ENCODE measurements at regions not wholly inside any gene's neighbourhood (a gene's known extent, or its start where the extent isn't known, plus 50 kb on each side); places are given as distances from the start of the nearest gene placed in this dataset.

GRCh38 chr2:235235977-235236767 is 257.7 kb upstream of the AGAP1 start:
- no peak for DNase-seq (ENCODE audit: low spot score)
- Histone ChIP-seq H3K18ac (ENCODE audit: low read length) (peak overlapping the region; percentile 5), H3K4me3 (ENCODE audit: low read length in 2 of 2) (no peak overlapping the region), H2BK12ac (ENCODE audit: low read length) (no peak overlapping the region), H2BK5ac (ENCODE audit: low read length) (no peak overlapping the region), H3K9me3 (replicated peaks in 1 of 2; ENCODE audit: control insufficient read depth in 2 of 2, insufficient read depth in 1 of 2, low read depth in 1 of 2, low read length in 2 of 2) (no peaks in the 10 kb centered on the region), H3K27ac (replicated peaks; ENCODE audit: low read length) (no peak overlapping the region), H2AFZ (ENCODE audit: low read length) (no peak overlapping the region), H4K8ac (ENCODE audit: low read depth, low read length) (no peak overlapping the region), H3K23ac (ENCODE audit: low read depth, low read length, poor library complexity) (no peak overlapping the region), H3K36me3 (replicated peaks in 1 of 2; ENCODE audit: control insufficient read depth in 2 of 2, insufficient read depth in 2 of 2, low read length in 2 of 2) (no peaks in the 10 kb centered on the region), H3K4ac (ENCODE audit: low read length) (no peak overlapping the region), H2BK120ac (ENCODE audit: low read depth, low read length) (no peak overlapping the region), H2AK5ac (ENCODE audit: low read depth, low read length) (no peak overlapping the region), H3K79me1 (ENCODE audit: low read depth, low read length) (no peaks in the 10 kb centered on the region), H3K4me1 (ENCODE audit: control insufficient read depth in 2 of 2, insufficient read depth in 1 of 2, low read depth in 1 of 2, low read length in 2 of 2) (peaks cover 4 to 7% of the 10 kb centered on the region in 2 donors), H4K91ac (ENCODE audit: low read depth, low read length, poor library complexity) (no peak overlapping the region), H3K27me3 (ENCODE audit: control insufficient read depth in 3 of 3, insufficient read depth in 3 of 3, low read depth in 1 of 3, low read length in 3 of 3) (peaks cover 0 to 13% (median 0%) of the 10 kb centered on the region in 3 experiments), H3K9ac (ENCODE audit: low read depth, low read length, poor library complexity) (peak overlapping the region; percentile 7), H3K14ac (ENCODE audit: low read length) (peak overlapping the region; percentile 31), H3K4me2 (ENCODE audit: insufficient read depth, low read length, poor library complexity, severe bottlenecking) (no peak overlapping the region), H2BK15ac (ENCODE audit: low read length) (no peak overlapping the region)
- WGBS, 2 donors (ENCODE audit: extremely low coverage in 2 of 2, insufficient read length in 2 of 2, insufficient replicate concordance in 1 of 2), result no CpG with 5 or more reads among the region's 7 CpGs

GRCh38 chr2:235238537-235238936 is 255.3 kb upstream of the AGAP1 start:
- Histone ChIP-seq H4K91ac (ENCODE audit: low read depth, low read length, poor library complexity) (no peak overlapping the region), H3K36me3 (replicated peaks in 1 of 2; ENCODE audit: control insufficient read depth in 2 of 2, insufficient read depth in 2 of 2, low read length in 2 of 2) (no peaks in the 10 kb centered on the region), H2AFZ (ENCODE audit: low read length) (no peak overlapping the region), H3K9me3 (replicated peaks in 1 of 2; ENCODE audit: control insufficient read depth in 2 of 2, insufficient read depth in 1 of 2, low read depth in 1 of 2, low read length in 2 of 2) (no peaks in the 10 kb centered on the region), H2AK5ac (ENCODE audit: low read depth, low read length) (no peak overlapping the region), H3K4me2 (ENCODE audit: insufficient read depth, low read length, poor library complexity, severe bottlenecking) (no peak overlapping the region), H3K23ac (ENCODE audit: low read depth, low read length, poor library complexity) (no peak overlapping the region), H2BK5ac (ENCODE audit: low read length) (no peak overlapping the region), H2BK12ac (ENCODE audit: low read length) (no peak overlapping the region), H2BK15ac (ENCODE audit: low read length) (no peak overlapping the region), H2BK120ac (ENCODE audit: low read depth, low read length) (no peak overlapping the region), H3K9ac (ENCODE audit: low read depth, low read length, poor library complexity) (no peak overlapping the region), H3K18ac (ENCODE audit: low read length) (no peak overlapping the region), H3K27ac (replicated peaks; ENCODE audit: low read length) (no peak overlapping the region), H3K27me3 (ENCODE audit: control insufficient read depth in 3 of 3, insufficient read depth in 3 of 3, low read depth in 1 of 3, low read length in 3 of 3) (peaks cover 0 to 5% (median 0%) of the 10 kb centered on the region in 3 experiments), H3K4me1 (ENCODE audit: control insufficient read depth in 2 of 2, insufficient read depth in 1 of 2, low read depth in 1 of 2, low read length in 2 of 2) (peaks cover 0 to 4% of the 10 kb centered on the region in 2 donors), H3K79me1 (ENCODE audit: low read depth, low read length) (no peaks in the 10 kb centered on the region), H4K8ac (ENCODE audit: low read depth, low read length) (no peak overlapping the region), H3K4ac (ENCODE audit: low read length) (no peak overlapping the region), H3K4me3 (ENCODE audit: low read length in 2 of 2) (no peak overlapping the region), H3K14ac (ENCODE audit: low read length) (no peak overlapping the region)
- no CpG with 5 or more reads among the region's 3 CpGs for WGBS, 2 donors (ENCODE audit: extremely low coverage in 2 of 2, insufficient read length in 2 of 2, insufficient replicate concordance in 1 of 2)
- DNase-seq (ENCODE audit: low spot score), result no peak

GRCh38 chr2:235240574-235240973 is 253.3 kb upstream of the AGAP1 start:
- H3K23ac ChIP-seq (ENCODE audit: low read depth, low read length, poor library complexity), result no peak overlapping the region
- no peak for DNase-seq (ENCODE audit: low spot score)
- no peak overlapping the region for H3K27ac ChIP-seq (replicated peaks; ENCODE audit: low read length)
- H3K14ac ChIP-seq (ENCODE audit: low read length), result no peak overlapping the region
- no peak overlapping the region for H4K8ac ChIP-seq (ENCODE audit: low read depth, low read length)
- no peak overlapping the region for H3K4me2 ChIP-seq (ENCODE audit: insufficient read depth, low read length, poor library complexity, severe bottlenecking)
- no peak overlapping the region for H2AK5ac ChIP-seq (ENCODE audit: low read depth, low read length)
- H2BK120ac ChIP-seq (ENCODE audit: low read depth, low read length), result no peak overlapping the region
- H2BK12ac ChIP-seq (ENCODE audit: low read length), result no peak overlapping the region
- no peak overlapping the region for H3K4me3 ChIP-seq (ENCODE audit: low read length in 2 of 2)
- H4K91ac ChIP-seq (ENCODE audit: low read depth, low read length, poor library complexity), result no peak overlapping the region
- H3K9ac ChIP-seq (ENCODE audit: low read depth, low read length, poor library complexity), result no peak overlapping the region
- H3K4me1 ChIP-seq (ENCODE audit: control insufficient read depth in 2 of 2, insufficient read depth in 1 of 2, low read depth in 1 of 2, low read length in 2 of 2), result peaks cover 0 to 4% of the 10 kb centered on the region in 2 donors
- H3K9me3 ChIP-seq (replicated peaks in 1 of 2; ENCODE audit: control insufficient read depth in 2 of 2, insufficient read depth in 1 of 2, low read depth in 1 of 2, low read length in 2 of 2), result no peaks in the 10 kb centered on the region
- H3K79me1 ChIP-seq (ENCODE audit: low read depth, low read length), result no peaks in the 10 kb centered on the region
- H3K27me3 ChIP-seq (ENCODE audit: control insufficient read depth in 3 of 3, insufficient read depth in 3 of 3, low read depth in 1 of 3, low read length in 3 of 3), result peaks cover 0 to 5% (median 0%) of the 10 kb centered on the region in 3 experiments
- no peak overlapping the region for H2AFZ ChIP-seq (ENCODE audit: low read length)
- no peak overlapping the region for H2BK5ac ChIP-seq (ENCODE audit: low read length)
- no peak overlapping the region for H3K4ac ChIP-seq (ENCODE audit: low read length)
- H2BK15ac ChIP-seq (ENCODE audit: low read length), result no peak overlapping the region
- no peak overlapping the region for H3K18ac ChIP-seq (ENCODE audit: low read length)
- no CpG with 5 or more reads among the region's 5 CpGs for WGBS, 2 donors (ENCODE audit: extremely low coverage in 2 of 2, insufficient read length in 2 of 2, insufficient replicate concordance in 1 of 2)
- no peaks in the 10 kb centered on the region for H3K36me3 ChIP-seq (replicated peaks in 1 of 2; ENCODE audit: control insufficient read depth in 2 of 2, insufficient read depth in 2 of 2, low read length in 2 of 2)

- H3K18ac ChIP-seq (ENCODE audit: low read length), result no peak overlapping the region
- no peak overlapping the region for H2BK15ac ChIP-seq (ENCODE audit: low read length)
- no peak overlapping the region for H2BK12ac ChIP-seq (ENCODE audit: low read length)
- no peak overlapping the region for H3K4me2 ChIP-seq (ENCODE audit: insufficient read depth, low read length, poor library complexity, severe bottlenecking)
- no peak overlapping the region for H3K14ac ChIP-seq (ENCODE audit: low read length)
- no peak overlapping the region for H2BK120ac ChIP-seq (ENCODE audit: low read depth, low read length)
- no peak overlapping the region for H3K27ac ChIP-seq (replicated peaks; ENCODE audit: low read length)
- H3K9me3 ChIP-seq (replicated peaks in 1 of 2; ENCODE audit: control insufficient read depth in 2 of 2, insufficient read depth in 1 of 2, low read depth in 1 of 2, low read length in 2 of 2), result peaks cover 0 to 3% of the 10 kb centered on the region in 2 donors
- H3K4ac ChIP-seq (ENCODE audit: low read length), result no peak overlapping the region
- no peak for DNase-seq (ENCODE audit: low spot score)
- H3K27me3 ChIP-seq (ENCODE audit: control insufficient read depth in 3 of 3, insufficient read depth in 3 of 3, low read depth in 1 of 3, low read length in 3 of 3), result peaks cover 0 to 4% (median 0%) of the 10 kb centered on the region in 3 experiments
- no peak overlapping the region for H2BK5ac ChIP-seq (ENCODE audit: low read length)
- no peak overlapping the region for H3K4me3 ChIP-seq (ENCODE audit: low read length in 2 of 2)
- H3K79me1 ChIP-seq (ENCODE audit: low read depth, low read length), result no peaks in the 10 kb centered on the region
- H3K4me1 ChIP-seq (ENCODE audit: control insufficient read depth in 2 of 2, insufficient read depth in 1 of 2, low read depth in 1 of 2, low read length in 2 of 2), result peaks cover 0 to 4% of the 10 kb centered on the region in 2 donors
- H3K36me3 ChIP-seq (replicated peaks in 1 of 2; ENCODE audit: control insufficient read depth in 2 of 2, insufficient read depth in 2 of 2, low read length in 2 of 2), result no peaks in the 10 kb centered on the region
- no peak overlapping the region for H2AFZ ChIP-seq (ENCODE audit: low read length)
- no CpG with 5 or more reads among the region's 8 CpGs for WGBS, 2 donors (ENCODE audit: extremely low coverage in 2 of 2, insufficient read length in 2 of 2, insufficient replicate concordance in 1 of 2)
- H4K8ac ChIP-seq (ENCODE audit: low read depth, low read length), result no peak overlapping the region
- H4K91ac ChIP-seq (ENCODE audit: low read depth, low read length, poor library complexity), result no peak overlapping the region
- H2AK5ac ChIP-seq (ENCODE audit: low read depth, low read length), result no peak overlapping the region
- no peak overlapping the region for H3K23ac ChIP-seq (ENCODE audit: low read depth, low read length, poor library complexity)
- no peak overlapping the region for H3K9ac ChIP-seq (ENCODE audit: low read depth, low read length, poor library complexity)
Observed at GRCh38 chr2:235244255-235245220, 249.3 kb upstream of the AGAP1 start.

Measured in neuronal stem cell (in vitro differentiated cells).